HG03354 (cell line): ENCODE measurements at regions not wholly inside any gene's neighbourhood (a gene's known extent, or its start where the extent isn't known, plus 50 kb on each side); places are given as distances from the start of the nearest gene placed in this dataset.

Experiments
- ATAC-seq: cut with Tn5 transposase; IDR thresholded peaks from one replicate; pipeline ENCODE4 v1.9.1; 2021; ENCODE audit warnings: mild to moderate bottlenecking; ENCODE audit not compliant: unreplicated experiment, poor library complexity, severe bottlenecking

- no peak for ATAC-seq
Measured at GRCh38 chr2:105626966-105627340, 117.8 kb upstream of the NCK2 start.

GRCh38 chr2:105626212-105626965 lies 118.3 kb upstream of the NCK2 start:
- no peak for ATAC-seq

- no peak for ATAC-seq
Measured at GRCh38 chr2:105625632-105626031, 119.1 kb upstream of the NCK2 start.

- no peak for ATAC-seq
Measured at GRCh38 chr2:105621038-105621437, 123.7 kb upstream of the NCK2 start.

GRCh38 chr2:105618351-105618659 lies 126.4 kb upstream of the NCK2 start:
- no peak for ATAC-seq

GRCh38 chr2:105617631-105618350 lies 126.9 kb upstream of the NCK2 start:
- no peak for ATAC-seq

GRCh38 chr2:105615305-105615704 lies 129.4 kb upstream of the NCK2 start:
- ATAC-seq: no peak

- ATAC-seq: no peak
Measured at GRCh38 chr2:105611811-105612424, 132.8 kb upstream of the NCK2 start.

- no peak for ATAC-seq
Measured at GRCh38 chr2:105611333-105611637, 133.4 kb upstream of the NCK2 start.

- ATAC-seq: no peak
Measured at GRCh38 chr2:105610576-105611332, 134.0 kb upstream of the NCK2 start.

- ATAC-seq: no peak
Measured at GRCh38 chr2:105609746-105610402, 134.8 kb upstream of the NCK2 start.

GRCh38 chr2:105607920-105608504 lies 136.7 kb upstream of the NCK2 start:
- ATAC-seq: no peak

- no peak for ATAC-seq
Measured at GRCh38 chr2:105606081-105606480, 138.6 kb upstream of the NCK2 start.

- ATAC-seq: no peak
Measured at GRCh38 chr2:105604938-105605337, 139.8 kb upstream of the NCK2 start.

- ATAC-seq: no peak
Measured at GRCh38 chr2:105600949-105601794, 143.5 kb upstream of the NCK2 start.

- ATAC-seq: no peak
Measured at GRCh38 chr2:105600602-105600948, 144.1 kb upstream of the NCK2 start.

GRCh38 chr2:105600037-105600442 lies 144.7 kb upstream of the NCK2 start:
- no peak for ATAC-seq

GRCh38 chr2:105598829-105599698 lies 145.6 kb upstream of the NCK2 start:
- no peak for ATAC-seq
